ENCODE measurements at regions not wholly inside any gene's neighbourhood (a gene's known extent, or its start where the extent isn't known, plus 50 kb on each side); places are given as distances from the start of the nearest gene placed in this dataset.
"Not testable (repeated sequence)": the region's sequence is repeated elsewhere in the genome, so short reads cannot be mapped to it uniquely, and the experiment has no call there.

- intact Hi-C loops (cut with micrococcal nuclease): no loop called here
Measured at GRCh38 chr6:40695750-40696415, 108.7 kb upstream of the LRFN2 start.

DNA sequence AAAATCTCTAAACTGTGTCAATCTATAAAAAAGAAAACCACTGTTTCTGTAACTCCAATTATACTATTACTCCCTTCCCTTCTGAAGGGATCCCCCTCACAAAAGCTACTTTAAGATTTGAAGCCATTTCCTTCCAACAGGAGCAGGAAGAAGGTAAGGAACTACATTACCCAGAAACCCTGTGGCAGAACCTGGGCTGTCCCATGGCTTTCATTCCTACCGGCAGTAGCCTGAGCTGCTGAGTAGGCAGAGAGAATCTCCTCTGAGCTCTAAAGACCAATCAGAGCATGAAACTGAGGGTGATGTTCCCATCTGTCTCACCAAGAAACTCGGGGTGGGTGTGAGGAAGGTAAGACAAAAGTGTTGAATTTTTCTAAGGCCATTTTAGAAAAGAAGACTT is 108.0 kb upstream of the LRFN2 start:
- intact Hi-C loops (cut with micrococcal nuclease): no loop called here

- intact Hi-C loops (cut with micrococcal nuclease): no loop called here
Measured at GRCh38 chr6:40693768-40694167, 106.6 kb upstream of the LRFN2 start.

DNA sequence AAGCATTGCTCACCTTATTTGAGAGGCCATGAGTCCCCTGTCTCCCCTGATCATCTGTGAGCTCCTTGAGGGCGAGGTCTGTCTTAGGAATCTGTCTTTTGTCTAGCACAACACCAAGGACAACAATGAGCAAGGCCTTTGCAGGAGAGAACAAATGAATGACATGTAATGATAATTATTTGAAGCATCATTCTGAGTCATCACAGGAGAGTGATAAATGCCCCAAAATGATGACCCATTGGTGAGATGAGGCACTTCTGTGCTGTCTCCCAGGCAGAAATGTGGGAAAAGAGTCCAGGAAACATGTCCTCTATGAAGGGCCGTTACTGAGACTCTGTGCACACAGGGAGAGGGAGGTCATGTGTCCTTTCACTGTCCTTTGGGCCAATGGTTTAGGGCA is 105.2 kb upstream of the LRFN2 start:
- intact Hi-C loops (cut with micrococcal nuclease): no loop called here

- intact Hi-C loops (cut with micrococcal nuclease): no loop called here
Measured at GRCh38 chr6:40689185-40689584, 102.0 kb upstream of the LRFN2 start.

- intact Hi-C loops (cut with micrococcal nuclease): no loop called here
Measured at GRCh38 chr6:40688214-40688761, 101.1 kb upstream of the LRFN2 start.

GRCh38 chr6:40685862-40686261 is 98.7 kb upstream of the LRFN2 start:
- intact Hi-C loops (cut with micrococcal nuclease): no loop called here

- intact Hi-C loops (cut with micrococcal nuclease): no loop called here
Measured at GRCh38 chr6:40681622-40682021, 94.5 kb upstream of the LRFN2 start.

GRCh38 chr6:40678941-40679340 is 91.8 kb upstream of the LRFN2 start:
- intact Hi-C loops (cut with micrococcal nuclease): no loop called here

- intact Hi-C loops (cut with micrococcal nuclease): no loop called here
Measured at GRCh38 chr6:40674170-40674569, 87.0 kb upstream of the LRFN2 start.

DNA sequence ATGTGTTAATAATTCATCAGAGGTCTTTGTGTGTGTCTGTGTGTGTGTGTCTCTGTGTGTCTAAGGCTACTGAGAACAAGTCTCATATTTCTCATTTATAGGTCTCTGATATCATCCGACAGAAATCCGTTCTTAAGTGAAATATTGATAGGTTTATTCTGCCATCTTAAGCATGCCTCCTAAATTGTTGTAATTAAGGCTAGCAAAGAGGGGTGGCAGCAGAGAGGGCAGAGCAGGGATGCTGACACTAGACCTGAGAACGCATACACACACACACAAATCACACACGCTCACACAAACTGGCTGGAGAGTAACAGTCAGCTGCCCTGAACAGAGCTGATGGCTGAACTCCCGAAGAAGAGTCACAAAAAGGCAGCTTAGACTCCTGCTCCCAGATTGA is 84.9 kb upstream of the LRFN2 start:
- intact Hi-C loops (cut with micrococcal nuclease): no loop called here

DNA sequence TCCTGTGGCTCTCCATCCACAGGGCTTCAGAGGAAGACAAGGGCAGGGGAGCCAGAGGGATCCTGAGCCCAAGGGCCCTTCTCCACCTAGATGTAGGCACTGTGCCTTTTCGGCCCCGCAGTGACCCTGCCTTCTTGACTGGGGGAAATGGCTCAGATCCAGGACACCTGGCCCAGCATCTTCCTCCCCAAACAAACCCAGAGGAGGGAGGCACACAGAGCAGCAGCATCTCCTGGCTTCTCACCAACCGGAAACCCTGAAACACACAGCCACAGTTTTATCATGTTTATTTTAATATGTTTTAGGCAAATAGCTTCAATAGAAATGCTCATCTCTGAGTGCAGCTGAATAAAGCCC is 84.5 kb upstream of the LRFN2 start:
- intact Hi-C loops (cut with micrococcal nuclease): no loop called here

DNA sequence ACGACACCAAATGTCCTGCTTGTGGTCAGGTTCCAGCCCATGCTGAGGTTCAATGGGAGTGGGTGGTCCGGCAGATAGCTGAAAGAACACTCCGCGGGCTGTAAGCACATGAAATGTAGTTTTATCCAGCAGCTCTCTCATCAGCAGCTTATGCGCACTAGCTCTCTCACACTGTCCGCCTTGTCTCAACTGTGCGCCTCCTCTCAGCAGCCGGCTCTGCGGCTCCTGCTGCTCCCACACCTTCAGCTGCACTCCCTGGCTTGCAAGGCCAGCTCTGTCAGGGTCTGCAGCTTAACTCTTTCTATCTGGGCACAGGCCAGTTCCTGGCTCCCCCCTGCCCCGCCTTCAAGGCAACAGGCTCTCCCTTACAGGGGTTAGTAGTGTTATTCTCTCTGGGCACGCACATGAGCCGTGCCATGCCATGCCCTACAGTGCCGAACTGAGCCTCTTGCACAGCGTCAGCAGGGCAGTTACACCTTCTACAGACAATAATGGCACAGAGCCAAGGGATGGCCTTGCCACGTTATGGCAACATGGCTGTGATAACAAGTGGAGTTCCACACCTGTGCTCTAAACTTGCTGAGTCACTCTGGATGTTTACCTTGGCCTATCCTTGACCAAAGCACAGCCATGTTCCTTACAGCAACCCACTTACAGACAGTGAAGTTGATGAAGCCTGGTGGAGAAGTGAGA is 84.0 kb upstream of the LRFN2 start:
- intact Hi-C loops (cut with micrococcal nuclease): no loop called here

GRCh38 chr6:40669343-40669742 is 82.2 kb upstream of the LRFN2 start:
- intact Hi-C loops (cut with micrococcal nuclease): no loop called here

DNA sequence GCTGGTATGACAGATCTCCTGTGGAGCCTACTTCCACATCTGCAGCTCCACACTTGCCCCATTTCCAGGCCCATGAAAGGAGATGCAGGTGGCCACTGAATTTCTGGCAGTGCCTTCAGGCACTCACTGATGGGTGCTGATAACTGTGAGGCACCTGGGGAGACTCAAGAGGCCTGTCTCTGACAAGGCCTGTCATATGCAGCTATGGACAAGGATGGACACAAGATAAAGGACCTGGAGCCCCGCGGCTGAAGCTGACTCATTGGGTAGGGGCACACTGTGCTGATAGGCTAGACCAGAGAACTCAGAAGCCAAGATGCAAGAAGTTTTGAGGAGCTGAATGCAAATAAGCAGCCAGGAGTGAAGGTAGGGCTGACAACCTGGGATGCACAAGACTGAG is 81.0 kb upstream of the LRFN2 start:
- intact Hi-C loops (cut with micrococcal nuclease): no loop called here

- intact Hi-C loops (cut with micrococcal nuclease): no loop called here
Measured at GRCh38 chr6:40666530-40666929, 79.4 kb upstream of the LRFN2 start.

DNA sequence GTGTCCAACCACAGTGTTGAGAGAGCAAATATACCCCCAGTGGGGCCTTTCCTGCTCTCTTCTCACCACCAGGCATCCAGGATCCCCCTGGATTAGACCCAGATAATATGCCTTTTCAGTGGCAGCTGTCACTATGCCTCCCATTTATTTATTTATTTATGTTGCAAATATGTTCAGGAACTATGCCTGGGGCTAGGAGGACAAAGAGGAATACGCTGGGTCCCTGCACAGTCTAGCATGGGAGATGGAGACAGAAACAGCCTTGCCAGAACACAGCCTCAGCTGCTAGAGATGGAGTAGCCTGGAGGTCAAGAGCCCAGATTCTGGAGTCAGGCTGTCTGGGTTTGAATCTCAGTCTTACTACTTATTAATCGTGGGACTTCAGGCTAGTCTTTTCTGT is 74.6 kb upstream of the LRFN2 start:
- intact Hi-C loops (cut with micrococcal nuclease): no loop called here

DNA sequence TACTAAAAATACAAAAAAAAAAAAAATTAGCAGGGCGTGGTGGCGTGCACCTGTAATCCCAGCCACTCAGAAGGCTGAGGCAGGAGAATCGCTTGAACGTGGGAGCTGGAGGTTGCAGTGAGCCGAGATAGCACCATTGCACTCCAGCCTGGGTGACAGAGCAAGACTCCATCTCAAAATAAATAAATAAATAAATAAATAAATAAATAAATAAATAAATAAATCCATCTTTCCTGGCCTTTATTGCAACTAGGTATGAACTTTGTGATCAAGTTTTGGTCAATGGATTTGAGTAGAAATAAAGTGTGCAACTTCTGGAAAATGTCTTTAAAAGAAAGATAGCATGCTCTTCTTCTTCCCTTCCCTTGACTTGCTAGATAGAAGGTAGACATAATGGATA is 69.6 kb upstream of the LRFN2 start:
- intact Hi-C loops (cut with micrococcal nuclease): not testable (repeated sequence)

GRCh38 chr6:40654828-40655227 is 67.7 kb upstream of the LRFN2 start:
- intact Hi-C loops (cut with micrococcal nuclease): no loop called here

DNA sequence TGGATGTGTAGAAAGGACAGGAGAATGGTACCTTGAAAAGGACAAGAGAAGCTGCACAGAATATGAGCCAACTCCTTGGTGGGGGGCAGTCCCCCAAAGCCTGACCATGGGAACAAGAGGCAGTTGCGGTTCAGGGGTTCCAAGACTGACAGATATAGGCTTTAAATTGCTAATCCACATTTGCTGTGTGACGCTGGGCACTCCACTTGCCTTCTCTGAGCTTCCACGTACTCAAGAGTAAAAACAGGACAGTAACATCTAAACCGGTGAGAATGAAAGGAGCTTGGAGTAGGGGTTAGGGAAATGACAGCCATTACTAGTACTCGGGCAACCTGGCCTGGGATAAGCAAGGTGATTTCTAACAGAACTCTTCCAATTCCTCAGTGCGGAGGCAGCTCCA is 57.9 kb upstream of the LRFN2 start:
- intact Hi-C loops (cut with micrococcal nuclease): no loop called here

- intact Hi-C loops (cut with micrococcal nuclease): no loop called here
Measured at GRCh38 chr6:40642837-40643236, 55.7 kb upstream of the LRFN2 start.

- intact Hi-C loops (cut with micrococcal nuclease): no loop called here
Measured at GRCh38 chr6:40642190-40642589, 55.0 kb upstream of the LRFN2 start.

GRCh38 chr6:40640599-40641227 is 53.5 kb upstream of the LRFN2 start:
- intact Hi-C loops (cut with micrococcal nuclease): no loop called here

All from T-helper 1 cell treated with Interleukin-12 subunit alpha and Interleukin-12 subunit beta and Interleukin-4 antibody, amounts not matched to agents 30 ng/mL and 1 ng/mL, for 36 hours (primary cell).